ENCODE measurements at regions not wholly inside any gene's neighbourhood (a gene's known extent, or its start where the extent isn't known, plus 50 kb on each side); places are given as distances from the start of the nearest gene placed in this dataset.

DNA sequence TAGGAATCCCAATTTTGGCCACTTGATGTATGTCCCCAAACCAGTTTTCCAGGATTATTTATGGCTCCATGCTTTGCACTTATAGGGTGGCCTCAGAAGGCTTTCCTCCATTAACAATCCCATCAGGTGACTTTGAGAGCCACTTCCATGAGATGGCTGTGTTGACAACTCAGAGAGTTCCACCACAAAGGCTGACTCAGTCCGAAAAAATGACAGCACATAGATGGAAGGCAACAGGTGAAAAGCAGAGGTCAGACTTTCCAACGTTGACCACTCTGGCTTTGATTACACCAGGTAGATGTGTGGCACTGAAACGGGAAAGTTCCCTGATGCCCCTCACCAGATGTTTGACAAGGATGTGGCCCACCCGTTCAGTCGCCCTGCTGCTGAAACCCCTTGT, 431.4 kb upstream of the TNP1 start:
- H3K4me1 ChIP-seq (ENCODE audit: insufficient read depth, low read length): no peaks in the 10 kb centered on the region
- no peaks in the 10 kb centered on the region for H3K79me2 ChIP-seq (ENCODE audit: insufficient read depth, low read length)
- ChIA-PET POLR2A (no interaction called here), CTCF (ENCODE audit: low intra/inter-chr PET ratio, low total read pairs) (no interaction called here)
- H4K20me1 ChIP-seq (ENCODE audit: insufficient read depth, low read length): no peaks in the 10 kb centered on the region
- H3K9me3 ChIP-seq (ENCODE audit: low read length): no peaks in the 10 kb centered on the region
- H3K9ac ChIP-seq (ENCODE audit: insufficient read depth, low read depth, low read length): no peak overlapping the region
- ATAC-seq (no peak), FAIRE-seq (no peak), DNase-seq (ENCODE audit: low spot score) (no peak)
- intact Hi-C loops (cut with micrococcal nuclease; ENCODE audit: unreplicated experiment) (no loop called here), in situ Hi-C loops (cut with HindIII; ENCODE audit: extremely low pct_ligation_motif_present, low pct_unique_long_range_greater_than_20kb) (no loop called here)
- H2AFZ ChIP-seq (ENCODE audit: low read length): no peak overlapping the region
- TF ChIP-seq ZNF207 (IDR thresholded peaks at IDR 0.05; ENCODE audit: borderline replicate concordance) (no peak), FOSL2 (CRISPR knock-in tag; IDR thresholded peaks at IDR 0.05) (peak; percentile 36; the same call in 1 of the 2 replicates), WIZ (CRISPR knock-in tag; IDR thresholded peaks at IDR 0.05) (no peak)
- TF ChIP-seq, protein P1, sequence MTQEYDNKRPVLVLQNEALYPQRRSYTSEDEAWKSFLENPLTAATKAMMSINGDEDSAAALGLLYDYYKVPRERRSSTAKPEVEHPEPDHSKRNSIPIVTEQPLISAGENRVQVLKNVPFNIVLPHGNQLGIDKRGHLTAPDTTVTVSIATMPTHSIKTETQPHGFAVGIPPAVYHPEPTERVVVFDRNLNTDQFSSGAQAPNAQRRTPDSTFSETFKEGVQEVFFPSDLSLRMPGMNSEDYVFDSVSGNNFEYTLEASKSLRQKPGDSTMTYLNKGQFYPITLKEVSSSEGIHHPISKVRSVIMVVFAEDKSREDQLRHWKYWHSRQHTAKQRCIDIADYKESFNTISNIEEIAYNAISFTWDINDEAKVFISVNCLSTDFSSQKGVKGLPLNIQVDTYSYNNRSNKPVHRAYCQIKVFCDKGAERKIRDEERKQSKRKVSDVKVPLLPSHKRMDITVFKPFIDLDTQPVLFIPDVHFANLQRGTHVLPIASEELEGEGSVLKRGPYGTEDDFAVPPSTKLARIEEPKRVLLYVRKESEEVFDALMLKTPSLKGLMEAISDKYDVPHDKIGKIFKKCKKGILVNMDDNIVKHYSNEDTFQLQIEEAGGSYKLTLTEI (CRISPR knock-in tag; conservative IDR thresholded peaks at IDR 0.05): no peak
- WGBS (ENCODE audit: low lambda C conversion rate): 18% methylated on average over 5 of the region's 5 CpGs
- H3K27ac ChIP-seq (ENCODE audit: extremely low read length, insufficient read depth, low read length): no peak overlapping the region
- BruUV-seq (replicated peaks): no TSS peak
- H3K36me3 ChIP-seq (replicated peaks in 1 of 2; ENCODE audit: control insufficient read depth in 1 of 2, insufficient read depth in 2 of 2, low read length in 2 of 2): no peaks in the 10 kb centered on the region
- H3K4me3 ChIP-seq (replicated peaks in 1 of 3; ENCODE audit: insufficient read depth in 1 of 3, low read depth in 2 of 3, low read length in 3 of 3): no peak overlapping the region
- H3K27me3 ChIP-seq (ENCODE audit: control insufficient read depth in 1 of 2, insufficient read depth in 2 of 2, low read length in 2 of 2): peaks cover 0 to 3% of the 10 kb centered on the region in 2 experiments; a peak in 1 of 5 replicates
- no peak overlapping the region for H3K4me2 ChIP-seq (ENCODE audit: low read depth, low read length)

DNA sequence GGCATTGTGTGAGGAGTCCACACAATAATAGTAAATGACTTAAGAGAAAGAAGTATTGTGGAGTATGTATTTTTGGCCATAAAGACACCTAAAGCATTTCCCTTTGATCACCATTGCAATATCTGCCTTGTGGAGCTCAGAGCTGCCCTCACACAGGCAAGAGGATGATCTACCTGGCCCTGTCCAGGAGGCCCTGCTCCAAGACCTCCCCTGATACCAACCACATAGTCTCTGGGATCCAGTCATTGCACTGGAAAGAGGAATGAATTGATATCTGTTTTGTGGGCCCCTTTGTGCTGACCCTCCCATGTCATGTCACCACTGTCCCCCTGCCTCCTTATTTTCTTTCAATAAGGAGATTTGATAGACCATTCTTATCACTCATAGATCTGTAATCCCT, 430.6 kb upstream of the TNP1 start:
- no peak overlapping the region for H3K4me3 ChIP-seq (replicated peaks in 1 of 3; ENCODE audit: insufficient read depth in 1 of 3, low read depth in 2 of 3, low read length in 3 of 3)
- no peaks in the 10 kb centered on the region for H3K79me2 ChIP-seq (ENCODE audit: insufficient read depth, low read length)
- no peak overlapping the region for H3K9ac ChIP-seq (ENCODE audit: insufficient read depth, low read depth, low read length)
- no TSS peak for BruUV-seq (replicated peaks)
- no peaks in the 10 kb centered on the region for H3K36me3 ChIP-seq (replicated peaks in 1 of 2; ENCODE audit: control insufficient read depth in 1 of 2, insufficient read depth in 2 of 2, low read length in 2 of 2)
- H2AFZ ChIP-seq (ENCODE audit: low read length): no peak overlapping the region
- no peak for TF ChIP-seq ZMYM2 (CRISPR knock-in tag; IDR thresholded peaks at IDR 0.05)
- no peaks in the 10 kb centered on the region for H3K4me1 ChIP-seq (ENCODE audit: insufficient read depth, low read length)
- DNase-seq (ENCODE audit: low spot score) (no peak), ATAC-seq (peak; percentile 31; the same call in 2 of the 3 replicates), FAIRE-seq (no peak)
- POLR2A ChIA-PET: no interaction called here
- in situ Hi-C loops (cut with HindIII; ENCODE audit: extremely low pct_ligation_motif_present, low pct_unique_long_range_greater_than_20kb): no loop called here
- CTCF ChIA-PET (ENCODE audit: low intra/inter-chr PET ratio, low total read pairs): no interaction called here
- intact Hi-C loops (cut with micrococcal nuclease; ENCODE audit: unreplicated experiment): no loop called here
- H3K4me2 ChIP-seq (ENCODE audit: low read depth, low read length): no peak overlapping the region
- H3K27me3 ChIP-seq (ENCODE audit: control insufficient read depth in 1 of 2, insufficient read depth in 2 of 2, low read length in 2 of 2): peaks cover 0 to 3% of the 10 kb centered on the region in 2 experiments; a peak in 1 of 5 replicates
- no peaks in the 10 kb centered on the region for H4K20me1 ChIP-seq (ENCODE audit: insufficient read depth, low read length)
- H3K9me3 ChIP-seq (ENCODE audit: low read length): no peaks in the 10 kb centered on the region
- no peak overlapping the region for H3K27ac ChIP-seq (ENCODE audit: extremely low read length, insufficient read depth, low read length)
